Glutamatergic neuron (in vitro differentiated cells): ENCODE measurements at regions not wholly inside any gene's neighbourhood (a gene's known extent, or its start where the extent isn't known, plus 50 kb on each side); places are given as distances from the start of the nearest gene placed in this dataset.

Experiments
- DNase-seq: peaks from one replicate; pipeline ENCODE4 v3.0.0; 2022
- H3K27ac Mint-ChIP-seq: one replicate; pipeline ENCODE4 v1.8.0; 2020; ENCODE audit warnings: mild to moderate bottlenecking, mixed read lengths, inconsistent platforms; ENCODE audit not compliant: unreplicated experiment
- H3K27me3 Mint-ChIP-seq: one replicate; pipeline ENCODE4 v1.8.0; 2020; ENCODE audit warnings: mild to moderate bottlenecking, moderate library complexity, mixed read lengths, inconsistent platforms; ENCODE audit not compliant: unreplicated experiment
- H3K36me3 Mint-ChIP-seq: one replicate; pipeline ENCODE4 v1.8.0; 2020; ENCODE audit warnings: mild to moderate bottlenecking, mixed read lengths, inconsistent platforms; ENCODE audit not compliant: unreplicated experiment
- H3K4me1 Mint-ChIP-seq: one replicate; pipeline ENCODE4 v1.8.0; 2020; ENCODE audit warnings: mild to moderate bottlenecking, low read depth, mixed read lengths, inconsistent platforms; ENCODE audit not compliant: unreplicated experiment
- H3K4me3 Mint-ChIP-seq: one replicate; pipeline ENCODE4 v1.8.0; 2020; ENCODE audit warnings: mild to moderate bottlenecking, mixed read lengths, inconsistent platforms; ENCODE audit not compliant: unreplicated experiment
- H3K9me3 Mint-ChIP-seq: one replicate; pipeline ENCODE4 v1.8.0; 2020; ENCODE audit warnings: mild to moderate bottlenecking, moderate library complexity, mixed read lengths, inconsistent platforms; ENCODE audit not compliant: unreplicated experiment
- CTCF ChIP-seq: fragments of 200-600 bp; sonication (generic); IDR thresholded peaks from one replicate; pipeline ENCODE4 v1.5.0; 2021; ENCODE audit not compliant: partially characterized antibody, unreplicated experiment

DNA sequence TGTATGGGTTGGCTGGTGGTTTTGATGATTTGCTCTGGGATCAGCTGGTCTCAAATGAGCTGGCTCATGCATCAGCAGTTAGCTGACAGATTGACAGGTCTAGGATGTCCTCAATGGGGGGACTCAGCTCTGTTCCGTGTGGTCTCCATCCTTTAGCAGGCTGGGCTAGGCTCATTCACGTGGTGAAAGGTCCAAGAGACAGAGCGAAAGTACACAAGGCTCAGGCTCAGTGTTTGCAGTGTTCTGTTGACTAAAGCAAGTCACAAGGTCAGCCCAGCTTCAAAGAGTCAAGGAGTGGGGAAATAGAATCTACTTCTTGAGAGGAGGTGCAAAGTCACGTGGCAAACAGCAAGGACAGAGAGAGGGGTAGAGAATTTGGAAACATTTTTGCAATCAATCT, 126.5 kb upstream of the CMC1 start:
- Mint-ChIP-seq H3K27me3 (no peaks in the 10 kb centered on the region), H3K4me1 (no peaks in the 10 kb centered on the region), H3K36me3 (no peaks in the 10 kb centered on the region), H3K9me3 (no peaks in the 10 kb centered on the region), H3K4me3 (no peak overlapping the region), H3K27ac (no peak overlapping the region)
- no peak for DNase-seq
- TF ChIP-seq CTCF = no peak

DNA sequence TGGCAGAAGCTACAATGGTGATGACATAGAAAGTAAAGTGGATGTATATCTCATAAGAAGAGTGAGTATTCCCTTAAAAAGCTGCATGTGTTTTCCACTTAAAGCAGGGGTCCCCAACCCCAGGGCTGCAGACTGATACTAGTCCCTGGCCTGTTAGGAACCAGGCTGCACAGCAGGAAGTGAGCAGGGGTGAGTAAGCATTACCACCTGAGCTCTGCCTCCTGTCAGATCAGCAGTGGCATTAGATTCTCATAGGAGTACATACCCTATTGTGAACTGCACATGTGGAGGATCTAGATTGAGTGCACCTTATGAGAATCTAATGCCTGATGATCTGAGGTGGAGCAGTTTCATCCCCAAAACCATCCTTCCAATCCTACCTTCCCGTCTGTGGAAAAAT, 126.1 kb upstream of the CMC1 start:
- Mint-ChIP-seq H3K27ac (no peak overlapping the region), H3K9me3 (no peaks in the 10 kb centered on the region), H3K27me3 (no peaks in the 10 kb centered on the region), H3K4me1 (no peaks in the 10 kb centered on the region), H3K4me3 (no peak overlapping the region), H3K36me3 (no peaks in the 10 kb centered on the region)
- TF ChIP-seq CTCF = no peak
- no peak for DNase-seq

DNA sequence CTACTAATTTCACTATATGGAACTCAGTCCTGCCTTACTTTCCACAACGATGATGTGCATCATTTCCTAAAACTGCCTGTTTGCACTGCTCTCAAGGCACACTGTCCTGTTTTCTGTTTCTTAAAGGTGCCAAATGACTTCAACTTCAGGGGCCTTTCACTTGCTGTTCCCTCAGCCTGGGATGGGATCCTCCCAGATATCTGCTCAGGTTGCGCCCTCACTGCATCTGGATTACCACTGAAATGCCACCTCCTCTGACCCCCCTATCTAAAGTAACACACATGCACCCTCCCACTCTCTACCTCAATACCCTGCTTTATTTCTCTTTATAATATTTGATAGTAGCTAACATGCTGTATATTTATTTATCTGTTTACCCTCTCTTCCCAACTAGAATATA, 123.8 kb upstream of the CMC1 start:
- Mint-ChIP-seq H3K36me3 (no peaks in the 10 kb centered on the region), H3K27me3 (no peaks in the 10 kb centered on the region), H3K4me3 (no peak overlapping the region), H3K4me1 (no peaks in the 10 kb centered on the region), H3K9me3 (no peaks in the 10 kb centered on the region), H3K27ac (no peak overlapping the region)
- no peak for DNase-seq
- TF ChIP-seq CTCF = no peak

GRCh38 chr3:28118087-28118486, 123.3 kb upstream of the CMC1 start:
- H3K27ac Mint-ChIP-seq = no peak overlapping the region
- H3K4me1 Mint-ChIP-seq = no peaks in the 10 kb centered on the region
- H3K36me3 Mint-ChIP-seq = no peaks in the 10 kb centered on the region
- no peaks in the 10 kb centered on the region for H3K9me3 Mint-ChIP-seq
- no peak for TF ChIP-seq CTCF
- DNase-seq = no peak
- H3K4me3 Mint-ChIP-seq = no peak overlapping the region
- H3K27me3 Mint-ChIP-seq = no peaks in the 10 kb centered on the region

GRCh38 chr3:28122227-28122626, 119.2 kb upstream of the CMC1 start:
- TF ChIP-seq CTCF = no peak
- no peak for DNase-seq
- Mint-ChIP-seq H3K36me3 (no peaks in the 10 kb centered on the region), H3K4me3 (no peak overlapping the region), H3K9me3 (no peaks in the 10 kb centered on the region), H3K4me1 (no peaks in the 10 kb centered on the region), H3K27me3 (no peaks in the 10 kb centered on the region), H3K27ac (no peak overlapping the region)
